HPDE6-E6E7 (cell line): ENCODE measurements at regions not wholly inside any gene's neighbourhood (a gene's known extent, or its start where the extent isn't known, plus 50 kb on each side); places are given as distances from the start of the nearest gene placed in this dataset.
A peak's percentile ranks its signal among the peaks of the same experiment; 100 is the strongest.

Experiments used
- DNase-seq: peaks from one replicate; pipeline ENCODE4 v3.0.0; 2011; ENCODE audit warnings: missing footprints; ENCODE audit errors: extremely low spot score

- DNase-seq: no peak
These were observed 145.3 kb upstream of the VCX3B start for GRCh38 chrX:8319359-8319758.

DNA sequence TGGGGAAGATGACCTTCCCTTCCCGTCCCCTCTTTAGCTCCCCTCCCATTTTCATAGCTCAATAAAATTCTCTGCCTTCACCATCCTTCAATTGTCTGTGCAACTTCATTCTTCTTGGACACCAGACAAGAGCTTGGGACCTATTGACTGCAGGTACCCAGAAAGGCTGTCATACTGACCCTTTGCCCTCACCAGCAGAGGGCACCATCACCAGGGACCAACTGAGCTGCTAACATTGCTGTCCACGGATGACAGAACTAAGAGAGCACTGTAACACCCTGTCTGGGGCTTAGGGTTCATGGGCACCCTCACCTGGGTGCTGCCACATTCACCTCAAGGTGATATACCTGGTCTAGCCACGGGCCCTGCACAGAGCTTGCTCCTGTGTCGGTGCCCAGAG is 141.3 kb upstream of the VCX3B start:
- no peak for DNase-seq

- DNase-seq: peak; percentile 7
These were observed 122.6 kb upstream of the VCX3B start for GRCh38 chrX:8341814-8342590.

DNA sequence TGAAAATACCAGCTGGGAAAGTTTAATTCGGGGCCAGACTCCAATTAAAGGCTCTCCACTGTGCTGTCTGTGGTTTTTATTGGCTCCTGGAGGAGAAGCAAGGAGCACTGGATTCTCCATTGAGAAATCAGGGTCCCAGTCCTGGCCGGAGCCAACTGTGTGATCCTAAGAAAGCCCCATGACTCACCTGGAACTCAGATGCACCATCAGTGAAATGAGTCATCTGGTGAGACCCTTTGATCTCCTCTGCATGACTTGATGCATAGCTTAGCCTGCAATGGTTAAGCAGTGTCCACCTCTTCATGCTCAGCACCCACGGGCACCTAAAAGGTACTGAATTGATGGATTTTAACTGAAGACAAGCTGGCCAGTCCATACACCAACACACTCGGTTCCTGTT is 119.2 kb upstream of the VCX3B start:
- DNase-seq: peak; percentile 12

DNA sequence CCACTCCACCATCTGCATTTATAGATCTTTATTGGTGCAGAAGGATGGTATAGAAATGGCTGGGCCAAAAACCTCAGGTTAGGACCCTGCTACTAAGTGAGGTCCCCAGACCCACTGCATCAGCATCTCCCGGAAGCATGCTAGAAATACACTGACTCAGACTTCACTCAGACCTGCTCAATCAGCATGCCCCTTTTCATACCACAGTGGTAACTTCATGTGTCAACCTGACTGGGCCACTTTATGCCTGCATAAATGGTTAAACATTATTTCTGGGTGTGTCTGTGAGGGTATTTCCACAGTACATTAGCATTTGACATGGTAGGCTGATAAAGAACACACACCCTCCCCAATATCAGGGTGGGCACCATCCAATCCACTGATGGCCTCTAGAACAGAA is 118.6 kb upstream of the VCX3B start:
- DNase-seq: no peak

DNA sequence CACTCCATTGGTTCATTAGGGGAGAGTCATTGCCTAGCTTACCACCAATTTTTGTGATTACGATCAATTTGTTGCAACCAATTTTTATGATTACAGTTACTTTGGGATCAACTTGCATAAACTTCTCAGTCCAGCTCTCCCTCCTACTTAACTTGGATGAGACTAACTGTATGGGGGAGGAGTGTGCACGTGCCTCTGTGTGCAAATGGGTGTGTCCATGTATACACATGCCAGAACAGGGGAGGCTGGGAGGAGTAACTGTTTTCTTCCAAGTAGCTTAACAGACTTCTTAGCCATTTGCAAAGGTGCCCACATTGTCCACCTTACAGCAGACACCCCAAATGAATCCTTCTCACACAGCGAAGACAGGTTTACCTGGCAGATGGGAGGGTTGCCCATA is 117.7 kb upstream of the VCX3B start:
- DNase-seq: no peak

DNA sequence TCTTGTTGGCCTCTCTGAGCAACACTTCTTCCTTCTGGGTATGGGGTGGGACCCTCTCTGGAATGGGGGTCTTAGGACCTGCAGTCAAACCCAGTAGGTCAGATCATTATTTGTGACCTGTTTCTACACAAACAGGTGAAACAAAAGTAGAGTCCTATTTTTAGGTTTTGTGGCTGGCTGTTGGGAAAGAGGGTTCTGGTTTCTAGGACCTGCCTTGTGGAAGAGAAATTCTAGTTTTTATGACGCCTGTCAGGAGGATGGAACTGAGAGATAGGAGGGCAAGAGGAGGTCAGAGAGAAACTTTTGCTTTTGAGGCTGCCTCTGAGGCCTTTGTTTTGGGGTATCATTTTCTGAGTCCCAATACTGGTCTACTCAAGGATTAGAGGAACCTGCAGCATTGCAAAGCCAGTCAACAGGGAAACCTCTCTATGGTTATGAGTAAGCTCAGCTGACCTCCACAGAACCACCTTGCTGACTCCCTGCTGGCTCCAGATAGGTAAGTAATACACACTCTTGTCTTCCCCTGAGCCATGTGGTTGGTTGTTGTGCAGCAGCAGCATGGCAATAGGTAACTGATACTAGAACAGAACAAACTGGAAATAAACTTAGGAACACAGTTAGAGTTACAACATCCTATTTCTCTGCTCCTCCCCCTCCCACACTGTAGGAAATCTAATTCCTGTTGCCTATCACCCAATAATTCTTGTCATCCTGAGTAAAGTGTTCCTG is 114.7 kb upstream of the VCX3B start:
- DNase-seq: no peak

DNA sequence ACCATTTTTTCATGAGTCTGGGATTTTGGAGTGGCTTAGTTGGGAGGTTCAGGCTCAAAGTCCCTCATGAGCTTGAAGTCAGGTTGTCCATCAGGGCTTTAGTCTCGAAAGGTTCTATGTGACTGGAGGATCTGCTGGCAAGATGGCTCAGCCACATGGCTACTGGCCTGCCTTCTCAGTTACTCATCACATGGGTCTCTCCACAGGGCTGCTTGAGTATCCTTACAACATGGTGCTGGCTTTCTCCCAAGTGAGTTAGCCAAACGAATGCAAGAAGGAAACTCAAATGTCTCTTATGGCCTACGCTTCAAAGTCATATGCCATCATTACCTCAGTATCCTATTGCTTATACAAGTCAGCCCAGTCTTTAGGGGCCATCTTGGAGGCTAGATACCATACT is 106.3 kb upstream of the VCX3B start:
- DNase-seq: no peak

DNA sequence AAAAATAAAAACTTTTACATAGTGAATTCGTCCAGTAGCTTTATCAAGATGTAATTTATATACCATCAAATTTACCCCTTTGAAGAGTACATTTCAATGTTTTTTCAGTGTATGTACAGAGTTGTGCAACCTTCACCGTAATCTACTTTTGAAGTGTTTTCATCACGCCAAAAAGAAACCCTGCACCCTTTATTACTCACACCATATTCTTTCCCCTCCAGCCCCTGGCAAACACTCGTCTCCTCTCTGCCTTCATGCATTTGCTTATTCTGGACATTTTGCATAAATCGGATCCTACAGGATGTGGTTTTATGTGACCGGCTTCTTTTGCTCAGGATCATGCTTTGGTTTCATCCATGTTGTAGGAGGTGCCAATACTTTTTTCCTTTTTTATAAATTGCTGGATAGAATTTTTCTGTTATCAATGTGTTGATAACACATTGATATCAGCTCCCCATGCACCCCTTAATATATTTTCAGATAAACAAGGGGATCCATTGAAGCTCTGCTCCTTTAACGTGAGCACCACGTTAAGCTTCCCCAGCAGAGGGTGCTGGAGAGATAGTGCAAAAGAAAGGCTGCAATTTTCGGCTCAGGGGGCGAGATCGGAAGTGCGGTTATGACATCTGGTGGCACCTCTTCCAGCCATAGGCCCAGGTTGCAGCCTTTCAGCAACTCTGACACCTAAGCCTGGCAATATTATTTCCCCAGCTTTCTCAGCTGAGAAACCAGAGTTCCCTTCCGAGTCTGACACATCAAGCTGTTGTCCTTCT is 100.1 kb upstream of the VCX3B start:
- DNase-seq: no peak

DNA sequence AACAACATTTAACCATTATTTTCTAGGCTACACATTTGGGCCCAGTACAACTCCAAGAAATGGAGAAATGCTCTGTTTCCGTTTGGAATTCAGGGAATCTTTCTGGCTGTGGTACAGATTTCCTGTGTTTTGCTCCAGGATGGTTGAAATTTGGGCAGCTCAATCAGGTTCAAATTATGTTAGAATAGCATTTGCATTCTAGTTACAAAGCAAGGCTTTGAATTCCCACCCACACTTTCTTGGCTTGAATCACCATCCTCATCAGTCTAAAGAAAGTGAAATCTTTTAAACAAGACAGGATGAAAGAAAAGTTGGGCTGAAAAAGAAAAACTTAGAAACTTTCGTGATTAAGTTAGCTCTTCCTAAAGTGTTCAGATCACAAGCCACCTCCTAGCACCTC is 98.1 kb upstream of the VCX3B start:
- DNase-seq: no peak

GRCh38 chrX:8374041-8374825 is 90.4 kb upstream of the VCX3B start:
- DNase-seq: no peak

GRCh38 chrX:8377041-8377440 is 87.6 kb upstream of the VCX3B start:
- DNase-seq: no peak

DNA sequence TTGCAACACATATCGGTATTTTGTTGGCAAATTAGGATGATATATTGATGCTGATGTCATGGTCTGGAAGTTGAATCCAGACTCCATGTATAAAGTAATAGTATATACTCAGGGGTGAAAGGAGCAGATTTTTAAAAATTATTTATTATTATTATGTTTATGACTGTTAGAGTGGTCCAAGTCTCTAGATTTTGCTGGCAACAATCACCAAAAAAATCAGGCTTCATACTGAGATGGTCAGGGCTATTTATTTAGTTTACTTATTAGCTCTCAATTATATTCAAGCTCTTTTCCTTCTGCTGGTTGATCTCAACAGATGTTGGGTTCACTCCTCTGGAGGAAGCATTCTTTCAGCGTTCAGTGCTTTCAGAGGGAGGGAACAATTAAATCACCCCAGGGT is 73.9 kb upstream of the VCX3B start:
- DNase-seq: no peak

- no peak for DNase-seq
These were observed 60.6 kb upstream of the VCX3B start for GRCh38 chrX:8403988-8404387.

DNA sequence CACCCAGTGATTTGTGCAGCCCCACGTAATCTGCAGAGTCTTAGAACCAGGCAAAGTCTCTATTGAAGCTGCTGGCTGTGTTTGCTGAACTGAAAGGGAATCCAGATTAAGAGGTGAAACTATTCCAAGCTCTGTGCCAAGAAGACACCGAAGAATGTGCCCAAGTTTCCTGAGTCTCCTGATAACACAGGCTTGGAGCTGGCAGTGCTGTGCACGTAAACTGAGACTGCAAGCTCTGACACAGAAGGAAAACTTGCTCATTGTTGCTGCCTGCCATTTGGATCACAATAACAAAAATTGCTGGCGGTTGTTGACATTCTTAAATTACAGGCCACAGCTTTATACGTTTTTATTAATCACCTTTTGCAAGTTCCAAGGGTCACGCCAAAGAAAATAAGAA is 60.2 kb upstream of the VCX3B start:
- no peak for DNase-seq

DNA sequence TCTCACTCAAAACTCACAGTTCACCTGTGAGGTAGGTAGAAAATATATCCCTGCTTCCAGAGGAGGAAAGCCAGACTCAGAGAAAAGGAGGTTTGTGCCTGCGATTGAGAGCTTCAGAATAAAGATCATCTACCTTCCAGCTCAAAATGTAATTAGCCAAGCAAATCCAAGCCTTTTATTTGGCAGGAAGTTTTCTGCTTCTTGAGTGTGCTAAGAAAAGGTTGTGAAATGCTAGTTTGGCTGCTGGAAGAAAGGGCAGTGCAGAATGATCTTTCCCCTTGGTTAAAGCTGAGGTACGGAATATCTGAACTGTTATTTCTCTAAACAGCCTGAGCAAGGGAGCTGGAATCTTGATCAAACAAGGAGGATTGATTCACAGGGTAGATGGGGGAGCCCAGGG is 59.7 kb upstream of the VCX3B start:
- no peak for DNase-seq

GRCh38 chrX:8405631-8406030 is 59.0 kb upstream of the VCX3B start:
- no peak for DNase-seq

GRCh38 chrX:8413279-8413678 is 51.4 kb upstream of the VCX3B start:
- DNase-seq: no peak
